Esophagus squamous epithelium (tissue), 5 donors: ENCODE measurements at regions not wholly inside any gene's neighbourhood (a gene's known extent, or its start where the extent isn't known, plus 50 kb on each side); places are given as distances from the start of the nearest gene placed in this dataset.

Experiments used
- DNase-seq: peaks from one replicate; lab custom pipeline; 2025; lab: John Stamatoyannopoulos, UW
- H3K27ac ChIP-seq, 4 donors: fragments of 200-600 bp; sonication (generic); one replicate each; pipeline ENCODE4 v1.5.1; 2016 to 2019; ENCODE audit warnings: mild to moderate bottlenecking in 1 of 4
- H3K27me3 ChIP-seq, 4 donors: fragments of 200-600 bp; sonication (generic); 1 replicate in 3 of 4; 2 replicates in 1 of 4; pipeline versions ENCODE4 v1.5.1 to v1.6.0; 2017 to 2021; ENCODE audit warnings: antibody characterized with exemption in 1 of 4
- H3K36me3 ChIP-seq, 3 donors: fragments of 200-600 bp; sonication (generic); one replicate each; pipeline ENCODE4 v1.5.1; 2016 to 2019
- H3K4me1 ChIP-seq, 3 donors: fragments of 200-600 bp; sonication (generic); one replicate each; pipeline ENCODE4 v1.5.1; 2017 to 2019
- H3K4me3 ChIP-seq, 4 donors: fragments of 200-600 bp; sonication (generic); 1 replicate in 3 of 4; 2 replicates in 1 of 4; pipeline ENCODE4 v1.5.1; 2016 to 2019; ENCODE audit warnings: mild to moderate bottlenecking in 2 of 4, moderate library complexity in 1 of 4
- H3K9me3 ChIP-seq, 3 donors: fragments of 200-600 bp; sonication (generic); one replicate each; pipeline ENCODE4 v1.5.1; 2016 to 2019
- POLR2A ChIP-seq, 4 donors: fragments of 450-650 bp; IDR thresholded peaks; one replicate each; pipeline ENCODE4 v1.6.1; 2017; ENCODE audit warnings: antibody characterized with exemption in 4 of 4, mild to moderate bottlenecking in 4 of 4, moderate library complexity in 3 of 4
- WGBS, 2 donors: methylation state at CpG; one replicate each; pipeline ENCODE4 v1.1.5; 2018; 5-methylcytosine and 5-hydroxymethylcytosine counted together
- intact Hi-C: fragments of 100-400 bp; cut with DNase I; formaldehyde crosslinking; loops from one replicate; pipeline ENCODE4 v1.15.0; 2022
- TF ChIP-seq, protein P1 (sequence below), 6 experiments: fragments of 450-650 bp in 4 of 6; fragments of 200-600 bp in 2 of 6; sonication (generic) in 2 of 6; IDR thresholded peaks; one replicate each; pipeline ENCODE4 v1.5.1; 2016 to 2019; ENCODE audit warnings: antibody characterized with exemption in 6 of 6, mild to moderate bottlenecking in 4 of 6, moderate library complexity in 4 of 6
- donor health status: DM: yes; HTN: yes; CAD: no.

DNA sequence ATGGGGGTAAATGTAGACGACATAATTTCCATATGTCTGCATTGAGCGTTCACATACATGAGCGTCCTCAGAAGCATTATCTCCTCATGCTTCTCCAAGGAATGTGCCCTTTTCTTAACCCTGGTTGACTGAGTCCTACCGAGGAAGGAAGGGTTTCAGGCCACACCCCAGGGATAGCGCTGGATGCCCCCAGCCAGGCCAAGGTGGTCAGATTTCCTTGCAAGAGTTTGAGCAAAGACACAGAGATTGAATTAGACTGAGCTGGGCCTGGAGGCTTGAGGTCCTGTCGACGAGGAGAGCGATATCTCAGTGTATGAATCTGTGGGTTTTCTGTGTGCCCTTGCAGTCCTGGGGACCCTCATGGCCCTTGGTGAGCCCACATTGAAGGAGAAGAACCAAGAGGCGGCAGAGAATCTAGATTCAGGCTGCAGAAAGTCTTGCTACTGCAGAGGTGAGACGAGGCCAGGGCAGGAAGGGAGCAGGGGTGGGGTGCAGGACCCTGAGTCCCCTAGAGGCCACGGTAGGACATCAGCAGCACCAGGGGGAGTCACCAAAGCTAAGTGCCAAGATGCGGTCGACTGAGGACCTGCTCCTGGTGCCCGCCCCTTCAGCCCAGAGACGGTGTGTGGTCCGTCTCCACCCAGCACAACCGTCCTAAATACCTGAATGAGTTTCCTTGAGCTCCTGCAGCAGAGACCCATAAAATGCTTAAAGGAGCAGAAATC, 94.7 kb upstream of the DIO3 start:
- 83% methylated on average over 13 to 15 of the region's 17 CpGs for WGBS, 2 donors
- no peaks in the 10 kb centered on the region for H3K9me3 ChIP-seq
- no peak for TF ChIP-seq POLR2A (IDR thresholded peaks at IDR 0.05)
- TF ChIP-seq, protein P1, sequence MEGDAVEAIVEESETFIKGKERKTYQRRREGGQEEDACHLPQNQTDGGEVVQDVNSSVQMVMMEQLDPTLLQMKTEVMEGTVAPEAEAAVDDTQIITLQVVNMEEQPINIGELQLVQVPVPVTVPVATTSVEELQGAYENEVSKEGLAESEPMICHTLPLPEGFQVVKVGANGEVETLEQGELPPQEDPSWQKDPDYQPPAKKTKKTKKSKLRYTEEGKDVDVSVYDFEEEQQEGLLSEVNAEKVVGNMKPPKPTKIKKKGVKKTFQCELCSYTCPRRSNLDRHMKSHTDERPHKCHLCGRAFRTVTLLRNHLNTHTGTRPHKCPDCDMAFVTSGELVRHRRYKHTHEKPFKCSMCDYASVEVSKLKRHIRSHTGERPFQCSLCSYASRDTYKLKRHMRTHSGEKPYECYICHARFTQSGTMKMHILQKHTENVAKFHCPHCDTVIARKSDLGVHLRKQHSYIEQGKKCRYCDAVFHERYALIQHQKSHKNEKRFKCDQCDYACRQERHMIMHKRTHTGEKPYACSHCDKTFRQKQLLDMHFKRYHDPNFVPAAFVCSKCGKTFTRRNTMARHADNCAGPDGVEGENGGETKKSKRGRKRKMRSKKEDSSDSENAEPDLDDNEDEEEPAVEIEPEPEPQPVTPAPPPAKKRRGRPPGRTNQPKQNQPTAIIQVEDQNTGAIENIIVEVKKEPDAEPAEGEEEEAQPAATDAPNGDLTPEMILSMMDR (IDR thresholded peaks at IDR 0.05): no peak
- no peak overlapping the region for H3K27ac ChIP-seq
- peaks cover 0 to 18% (median 0%) of the 10 kb centered on the region in 4 donors for H3K27me3 ChIP-seq
- H3K4me1 ChIP-seq: no peaks in the 10 kb centered on the region
- no peaks in the 10 kb centered on the region for H3K36me3 ChIP-seq
- intact Hi-C loops: no loop called here
- no peak for DNase-seq
- H3K4me3 ChIP-seq: no peak overlapping the region

GRCh38 chr14:101467181-101467926, 93.9 kb upstream of the DIO3 start:
- WGBS, 2 donors: 86 to 87% methylated on average over 12 to 13 of the region's 13 CpGs
- DNase-seq: no peak
- Histone ChIP-seq H3K36me3 (no peaks in the 10 kb centered on the region), H3K9me3 (no peaks in the 10 kb centered on the region), H3K27me3 (peaks cover 0 to 12% (median 0%) of the 10 kb centered on the region in 4 donors), H3K27ac (no peak overlapping the region), H3K4me3 (no peak overlapping the region), H3K4me1 (no peaks in the 10 kb centered on the region)
- TF ChIP-seq, protein P1 (IDR thresholded peaks at IDR 0.05): no peak
- no peak for TF ChIP-seq POLR2A (IDR thresholded peaks at IDR 0.05)
- intact Hi-C loops: no loop called here

GRCh38 chr14:101469382-101470247, 91.7 kb upstream of the DIO3 start:
- DNase-seq: no peak
- Histone ChIP-seq H3K27me3 (peaks cover 0 to 7% (median 0%) of the 10 kb centered on the region in 4 donors), H3K4me3 (no peak overlapping the region), H3K27ac (no peak overlapping the region), H3K9me3 (no peaks in the 10 kb centered on the region), H3K4me1 (no peaks in the 10 kb centered on the region), H3K36me3 (no peaks in the 10 kb centered on the region)
- TF ChIP-seq, protein P1 (IDR thresholded peaks at IDR 0.05): no peak
- intact Hi-C loops: no loop called here
- WGBS, 2 donors: 0 to 69% methylated on average over 1 to 13 of the region's 25 CpGs

- no peak for TF ChIP-seq POLR2A (IDR thresholded peaks at IDR 0.05)
- TF ChIP-seq, protein P1 (IDR thresholded peaks at IDR 0.05): no peak
- no peaks in the 10 kb centered on the region for H3K36me3 ChIP-seq
- H3K27me3 ChIP-seq: peaks cover 0 to 12% (median 0%) of the 10 kb centered on the region in 4 donors
- no peak overlapping the region for H3K27ac ChIP-seq
- intact Hi-C loops: no loop called here
- no peaks in the 10 kb centered on the region for H3K9me3 ChIP-seq
- no peak overlapping the region for H3K4me3 ChIP-seq
- no peak for DNase-seq
- 69 to 77% methylated on average over 9 to 12 of the region's 12 CpGs for WGBS, 2 donors
- peaks cover 0 to 6% (median 5%) of the 10 kb centered on the region in 3 donors for H3K4me1 ChIP-seq
Observed at GRCh38 chr14:101470266-101470665, 91.0 kb upstream of the DIO3 start.
